ENCODE measurements at regions not wholly inside any gene's neighbourhood (a gene's known extent, or its start where the extent isn't known, plus 50 kb on each side); places are given as distances from the start of the nearest gene placed in this dataset.

- Histone ChIP-seq H3K27me3 (ENCODE audit: insufficient read depth in 3 of 3, low read length in 2 of 3) (no peaks in the 10 kb centered on the region), H3K27ac (no peak overlapping the region), H3K4me3 (no peak overlapping the region), H3K4me1 (no peaks in the 10 kb centered on the region), H3K9me3 (no peaks in the 10 kb centered on the region), H3K36me3 (ENCODE audit: insufficient read depth in 1 of 2, low read depth in 1 of 2) (no peaks in the 10 kb centered on the region)
- DNase-seq (no peak), ATAC-seq (no peak)
- 72 to 76% (median 75%) methylated on average over 2 of the region's 2 CpGs for WGBS, 3 donors
- intact Hi-C loops (cut with DNase I), result no loop called here
- TF ChIP-seq CTCF (IDR thresholded peaks at IDR 0.05), result no peak
These were observed 209.9 kb upstream of the RBBP8 start for GRCh38 chr18:22723221-22723620.

- ATAC-seq (no peak), DNase-seq (no peak)
- WGBS, 3 donors, result 43 to 56% (median 55%) methylated on average over 2 of the region's 2 CpGs
- intact Hi-C loops (cut with DNase I), result no loop called here
- Histone ChIP-seq H3K27ac (no peak overlapping the region), H3K4me3 (no peak overlapping the region), H3K36me3 (ENCODE audit: insufficient read depth in 1 of 2, low read depth in 1 of 2) (no peaks in the 10 kb centered on the region), H3K27me3 (ENCODE audit: insufficient read depth in 3 of 3, low read length in 2 of 3) (no peaks in the 10 kb centered on the region), H3K9me3 (no peaks in the 10 kb centered on the region), H3K4me1 (no peaks in the 10 kb centered on the region)
- no peak for TF ChIP-seq CTCF (IDR thresholded peaks at IDR 0.05)
These were observed 209.4 kb upstream of the RBBP8 start for GRCh38 chr18:22723773-22724172.

- Histone ChIP-seq H3K27me3 (ENCODE audit: insufficient read depth in 3 of 3, low read length in 2 of 3) (no peaks in the 10 kb centered on the region), H3K4me1 (no peaks in the 10 kb centered on the region), H3K27ac (no peak overlapping the region), H3K4me3 (no peak overlapping the region), H3K36me3 (ENCODE audit: insufficient read depth in 1 of 2, low read depth in 1 of 2) (no peaks in the 10 kb centered on the region), H3K9me3 (no peaks in the 10 kb centered on the region)
- intact Hi-C loops (cut with DNase I), result no loop called here
- WGBS, 3 donors, result 58 to 63% (median 58%) methylated on average over 2 of the region's 2 CpGs
- no peak for TF ChIP-seq CTCF (IDR thresholded peaks at IDR 0.05)
- ATAC-seq (no peak), DNase-seq (no peak)
These were observed 206.7 kb upstream of the RBBP8 start for GRCh38 chr18:22726469-22726868.

- Histone ChIP-seq H3K27me3 (ENCODE audit: insufficient read depth in 3 of 3, low read length in 2 of 3) (no peaks in the 10 kb centered on the region), H3K4me3 (no peak overlapping the region), H3K9me3 (no peaks in the 10 kb centered on the region), H3K36me3 (ENCODE audit: insufficient read depth in 1 of 2, low read depth in 1 of 2) (no peaks in the 10 kb centered on the region), H3K27ac (no peak overlapping the region), H3K4me1 (no peaks in the 10 kb centered on the region)
- DNase-seq (no peak), ATAC-seq (no peak)
- no peak for TF ChIP-seq CTCF (IDR thresholded peaks at IDR 0.05)
- intact Hi-C loops (cut with DNase I), result no loop called here
These were observed 205.1 kb upstream of the RBBP8 start for GRCh38 chr18:22728016-22728415.

- no peak for TF ChIP-seq CTCF (IDR thresholded peaks at IDR 0.05)
- DNase-seq (no peak), ATAC-seq (no peak)
- Histone ChIP-seq H3K36me3 (ENCODE audit: insufficient read depth in 1 of 2, low read depth in 1 of 2) (no peaks in the 10 kb centered on the region), H3K4me3 (no peak overlapping the region), H3K27me3 (ENCODE audit: insufficient read depth in 3 of 3, low read length in 2 of 3) (no peaks in the 10 kb centered on the region), H3K9me3 (no peaks in the 10 kb centered on the region), H3K27ac (no peak overlapping the region), H3K4me1 (no peaks in the 10 kb centered on the region)
- intact Hi-C loops (cut with DNase I), result no loop called here
- WGBS, 3 donors, result 38 to 46% (median 40%) methylated on average over 1 of the region's 1 CpG
These were observed 204.5 kb upstream of the RBBP8 start for GRCh38 chr18:22728481-22729105.

Data from psoas muscle (tissue), 7 donors.